ENCODE measurements at regions not wholly inside any gene's neighbourhood (a gene's known extent, or its start where the extent isn't known, plus 50 kb on each side); places are given as distances from the start of the nearest gene placed in this dataset.

GRCh38 chr16:85495259-85495658 is 117.9 kb upstream of the GSE1 start:
- intact Hi-C loops (cut with DNase I; ENCODE audit: low total_unique reads) = no loop called here
- DNase-seq = no peak
- TF ChIP-seq POLR2A (IDR thresholded peaks at IDR 0.05) (no peak), CTCF (IDR thresholded peaks at IDR 0.05) (no peak)
- Histone ChIP-seq H3K4me1 (peaks cover 6 to 13% of the 10 kb centered on the region in 2 donors), H3K27ac (no peak overlapping the region), H3K4me3 (no peak overlapping the region), H3K36me3 (no peaks in the 10 kb centered on the region), H3K9me3 (no peaks in the 10 kb centered on the region), H3K27me3 (no peaks in the 10 kb centered on the region)

- DNase-seq = no peak
- peaks cover 6 to 13% of the 10 kb centered on the region in 2 donors for H3K4me1 ChIP-seq
- H3K9me3 ChIP-seq = no peaks in the 10 kb centered on the region
- no peak overlapping the region for H3K27ac ChIP-seq
- H3K36me3 ChIP-seq = no peaks in the 10 kb centered on the region
- H3K27me3 ChIP-seq = no peaks in the 10 kb centered on the region
- TF ChIP-seq CTCF (IDR thresholded peaks at IDR 0.05) = no peak
- no peak for TF ChIP-seq POLR2A (IDR thresholded peaks at IDR 0.05)
- H3K4me3 ChIP-seq = no peak overlapping the region
- intact Hi-C loops (cut with DNase I; ENCODE audit: low total_unique reads) = no loop called here
Observed at GRCh38 chr16:85495823-85496538, 117.1 kb upstream of the GSE1 start.

GRCh38 chr16:85497622-85498314 is 115.4 kb upstream of the GSE1 start:
- intact Hi-C loops (cut with DNase I; ENCODE audit: low total_unique reads) = no loop called here
- Histone ChIP-seq H3K4me1 (no peaks in the 10 kb centered on the region), H3K36me3 (no peaks in the 10 kb centered on the region), H3K4me3 (no peak overlapping the region), H3K27me3 (no peaks in the 10 kb centered on the region), H3K27ac (no peak overlapping the region), H3K9me3 (no peaks in the 10 kb centered on the region)
- no peak for DNase-seq
- TF ChIP-seq POLR2A (IDR thresholded peaks at IDR 0.05) (no peak), CTCF (IDR thresholded peaks at IDR 0.05) (no peak)

GRCh38 chr16:85498607-85499006 is 114.5 kb upstream of the GSE1 start:
- Histone ChIP-seq H3K36me3 (no peaks in the 10 kb centered on the region), H3K4me1 (no peaks in the 10 kb centered on the region), H3K27me3 (no peaks in the 10 kb centered on the region), H3K27ac (no peak overlapping the region), H3K4me3 (no peak overlapping the region), H3K9me3 (no peaks in the 10 kb centered on the region)
- DNase-seq = no peak
- intact Hi-C loops (cut with DNase I; ENCODE audit: low total_unique reads) = no loop called here
- TF ChIP-seq CTCF (IDR thresholded peaks at IDR 0.05) = no peak
- no peak for TF ChIP-seq POLR2A (IDR thresholded peaks at IDR 0.05)

GRCh38 chr16:85500220-85500619 is 112.9 kb upstream of the GSE1 start:
- no peaks in the 10 kb centered on the region for H3K9me3 ChIP-seq
- H3K27ac ChIP-seq = no peak overlapping the region
- H3K4me1 ChIP-seq = no peaks in the 10 kb centered on the region
- TF ChIP-seq CTCF (IDR thresholded peaks at IDR 0.05) (no peak), POLR2A (IDR thresholded peaks at IDR 0.05) (no peak)
- no peaks in the 10 kb centered on the region for H3K27me3 ChIP-seq
- DNase-seq = no peak
- no peaks in the 10 kb centered on the region for H3K36me3 ChIP-seq
- no peak overlapping the region for H3K4me3 ChIP-seq
- intact Hi-C loops (cut with DNase I; ENCODE audit: low total_unique reads) = no loop called here

Data from uterus (tissue), 3 donors.